SK-N-MC (cell line): ENCODE measurements at regions not wholly inside any gene's neighbourhood (a gene's known extent, or its start where the extent isn't known, plus 50 kb on each side); places are given as distances from the start of the nearest gene placed in this dataset.
"Not testable (repeated sequence)": the region's sequence is repeated elsewhere in the genome, so short reads cannot be mapped to it uniquely, and the experiment has no call there.

Source experiments
- DNase-seq: peaks from one replicate; pipeline ENCODE4 v3.0.0-alpha.2; 2011; ENCODE audit warnings: low read depth, low spot score
- H3K27ac ChIP-seq: fragments of 200-600 bp; sonication (generic); 2 replicates; pipeline ENCODE4 v1.5.1; 2016; ENCODE audit warnings: mixed run types
- H3K36me3 ChIP-seq: fragments of 200-600 bp; sonication (generic); 2 replicates; pipeline ENCODE4 v1.6.1; 2017; ENCODE audit warnings: antibody characterized with exemption, low read length, mixed read lengths; ENCODE audit not compliant: insufficient read depth
- H3K4me3 ChIP-seq: fragments of 200-600 bp; sonication (generic); 2 replicates; pipeline ENCODE4 v1.5.1; 2016
- H3K9ac ChIP-seq: fragments of 200-600 bp; sonication (generic); 2 replicates; pipeline ENCODE4 v1.8.0; 2017; ENCODE audit warnings: mixed run types, mixed read lengths; ENCODE audit not compliant: insufficient read length
- H3K9me3 ChIP-seq: fragments of 200-600 bp; sonication (generic); 2 replicates; pipeline ENCODE4 v1.6.1; 2017; ENCODE audit warnings: low read depth, mild to moderate bottlenecking, antibody characterized with exemption, low read length, moderate library complexity, mixed read lengths
- EZH2 ChIP-seq: fragments of 200-600 bp; sonication (generic); IDR thresholded peaks from one replicate; pipeline ENCODE4 v1.6.1; 2017; ENCODE audit warnings: antibody characterized with exemption
- FOXP2 ChIP-seq: optimal IDR thresholded peaks from 2 replicates; pipeline ENCODE3; 2011; ENCODE audit warnings: mild to moderate bottlenecking, moderate library complexity; ENCODE audit not compliant: insufficient read depth; ENCODE audit errors: extremely low read length, control extremely low read depth
- POLR2AphosphoS5 ChIP-seq: IDR thresholded peaks from 2 replicates; pipeline ENCODE4 v1.6.1; 2012; ENCODE audit warnings: mild to moderate bottlenecking, low read depth, low read length, borderline replicate concordance

- Histone ChIP-seq H3K4me3 (no peak overlapping the region), H3K27ac (no peak overlapping the region), H3K9ac (no peak overlapping the region), H3K9me3 (no peaks in the 10 kb centered on the region), H3K36me3 (no peaks in the 10 kb centered on the region)
- TF ChIP-seq FOXP2, result no peak
- TF ChIP-seq EZH2, result no peak
- TF ChIP-seq POLR2AphosphoS5, result no peak
- DNase-seq, result no peak
Observed at GRCh38 chr2:230593765-230594164, 118.9 kb upstream of the CAB39 start.

GRCh38 chr2:230594286-230594840, 118.3 kb upstream of the CAB39 start:
- Histone ChIP-seq H3K9me3 (no peaks in the 10 kb centered on the region), H3K4me3 (no peak overlapping the region), H3K36me3 (no peaks in the 10 kb centered on the region), H3K27ac (no peak overlapping the region), H3K9ac (no peak overlapping the region)
- DNase-seq, result no peak
- TF ChIP-seq FOXP2 (no peak), EZH2 (no peak), POLR2AphosphoS5 (no peak)

- Histone ChIP-seq H3K4me3 (no peak overlapping the region), H3K9ac (no peak overlapping the region), H3K27ac (no peak overlapping the region), H3K9me3 (no peaks in the 10 kb centered on the region), H3K36me3 (no peaks in the 10 kb centered on the region)
- no peak for TF ChIP-seq POLR2AphosphoS5
- no peak for TF ChIP-seq EZH2
- no peak for TF ChIP-seq FOXP2
- DNase-seq, result no peak
Observed at GRCh38 chr2:230599853-230600252, 112.8 kb upstream of the CAB39 start.

- Histone ChIP-seq H3K4me3 (no peak overlapping the region), H3K9ac (no peak overlapping the region), H3K27ac (no peak overlapping the region), H3K36me3 (no peaks in the 10 kb centered on the region), H3K9me3 (no peaks in the 10 kb centered on the region)
- DNase-seq, result no peak
- no peak for TF ChIP-seq EZH2
- no peak for TF ChIP-seq POLR2AphosphoS5
- TF ChIP-seq FOXP2, result no peak
Observed at GRCh38 chr2:230600285-230600684, 112.4 kb upstream of the CAB39 start.

GRCh38 chr2:230600881-230601280, 111.8 kb upstream of the CAB39 start:
- no peak for DNase-seq
- Histone ChIP-seq H3K36me3 (no peaks in the 10 kb centered on the region), H3K9ac (no peak overlapping the region), H3K9me3 (no peaks in the 10 kb centered on the region), H3K27ac (no peak overlapping the region), H3K4me3 (no peak overlapping the region)
- TF ChIP-seq EZH2 (no peak), FOXP2 (no peak), POLR2AphosphoS5 (no peak)

GRCh38 chr2:230601510-230601909, 111.1 kb upstream of the CAB39 start:
- no peak for DNase-seq
- H3K4me3 ChIP-seq, result no peak overlapping the region
- no peaks in the 10 kb centered on the region for H3K36me3 ChIP-seq
- H3K9me3 ChIP-seq, result no peaks in the 10 kb centered on the region
- no peak for TF ChIP-seq EZH2
- TF ChIP-seq POLR2AphosphoS5, result no peak
- TF ChIP-seq FOXP2, result no peak
- no peak overlapping the region for H3K9ac ChIP-seq
- no peak overlapping the region for H3K27ac ChIP-seq

GRCh38 chr2:230602562-230603230, 109.9 kb upstream of the CAB39 start:
- H3K27ac ChIP-seq, result no peak overlapping the region
- TF ChIP-seq EZH2, result no peak
- no peak for TF ChIP-seq FOXP2
- no peak for TF ChIP-seq POLR2AphosphoS5
- H3K9me3 ChIP-seq, result no peaks in the 10 kb centered on the region
- no peak overlapping the region for H3K9ac ChIP-seq
- no peak for DNase-seq
- no peaks in the 10 kb centered on the region for H3K36me3 ChIP-seq
- H3K4me3 ChIP-seq, result no peak overlapping the region

- H3K9ac ChIP-seq, H3K27ac ChIP-seq, H3K36me3 ChIP-seq, H3K4me3 ChIP-seq, H3K9me3 ChIP-seq, DNase-seq: not testable (repeated sequence)
Observed at GRCh38 chr2:230603317-230603716, 109.3 kb upstream of the CAB39 start.

- not testable (repeated sequence) for H3K9ac ChIP-seq, H3K36me3 ChIP-seq, H3K27ac ChIP-seq, DNase-seq, H3K9me3 ChIP-seq, H3K4me3 ChIP-seq
Observed at GRCh38 chr2:230604158-230604557, 108.5 kb upstream of the CAB39 start.
